Activated CD4-positive, alpha-beta T cell treated with anti-CD3 and anti-CD28 coated beads, Interleukin-2, amount 50 U/mL, for 24 hours (primary cell): ENCODE measurements at regions not wholly inside any gene's neighbourhood (a gene's known extent, or its start where the extent isn't known, plus 50 kb on each side); places are given as distances from the start of the nearest gene placed in this dataset.
"Not testable (repeated sequence)": the region's sequence is repeated elsewhere in the genome, so short reads cannot be mapped to it uniquely, and the experiment has no call there.

Experiments used
- DNase-seq, 2 donors: peaks; one replicate each; pipeline ENCODE4 v3.0.0-alpha.2; 2020; ENCODE audit warnings: low read depth in 1 of 2, low spot score in 1 of 2

DNA sequence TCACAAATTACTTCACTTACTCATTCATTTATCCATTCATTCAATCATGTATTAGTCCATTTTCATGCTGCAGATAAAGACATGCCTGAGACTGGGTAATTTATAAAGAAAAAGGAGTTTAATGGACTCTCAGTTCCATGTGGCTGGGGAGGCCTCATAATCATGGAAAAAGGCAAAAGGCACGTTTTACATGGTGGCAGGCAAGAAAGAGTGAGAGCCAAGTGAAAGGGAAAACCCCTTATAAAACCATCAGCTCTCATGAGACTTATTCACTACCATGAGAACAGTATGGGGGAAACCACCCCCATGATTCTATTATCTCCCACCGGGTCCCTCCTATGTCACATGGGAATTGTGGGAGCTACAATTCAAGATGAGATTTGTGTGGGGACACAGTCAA, 452.0 kb downstream of the MIAT start:
- not testable (repeated sequence) for DNase-seq

- DNase-seq, result no peak
Measured at GRCh38 chr22:27110665-27111451, 453.5 kb downstream of the MIAT start.

GRCh38 chr22:27111796-27112672, 454.6 kb downstream of the MIAT start:
- no peak for DNase-seq

DNA sequence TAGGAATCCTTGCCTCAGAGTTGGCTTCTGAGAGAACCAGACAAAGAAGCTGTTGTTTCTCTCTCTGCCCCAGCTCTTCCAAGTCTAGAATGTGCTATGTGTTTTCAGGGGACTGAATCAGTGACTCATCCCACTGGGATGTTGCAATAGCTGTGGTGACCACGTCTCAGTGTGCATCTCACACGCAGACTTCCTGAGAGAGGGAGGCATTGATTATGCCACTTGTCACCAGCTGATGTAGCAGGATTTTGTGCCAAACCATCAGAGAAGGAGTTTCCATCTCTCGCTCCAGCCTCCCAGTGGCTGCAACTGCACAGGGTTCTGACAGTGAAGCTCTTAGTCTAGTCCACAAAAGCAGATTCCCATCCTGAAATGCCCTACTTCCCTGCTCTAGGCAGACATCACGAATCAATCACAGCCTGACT, 455.8 kb downstream of the MIAT start:
- DNase-seq, result no peak

DNA sequence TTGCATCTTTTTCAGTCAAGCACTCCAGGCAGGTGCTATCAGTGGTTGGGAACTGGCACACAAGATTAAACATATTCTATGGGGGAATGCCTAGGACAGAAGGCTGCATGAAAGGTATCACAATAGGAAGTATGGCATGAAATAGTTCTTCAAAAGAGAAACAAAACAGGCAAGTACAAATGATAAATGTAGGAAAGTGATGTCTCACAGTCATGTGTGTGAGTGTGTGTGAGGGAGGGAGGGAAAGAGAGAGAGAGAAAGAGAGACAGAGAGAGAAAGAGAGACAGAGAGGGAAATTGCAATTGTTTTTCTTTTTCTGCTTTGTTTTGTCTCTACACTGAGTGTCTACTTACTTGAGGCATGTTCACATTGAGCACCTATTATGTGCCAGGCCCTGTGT, 456.3 kb downstream of the MIAT start:
- DNase-seq, result no peak

- DNase-seq, result no peak
Measured at GRCh38 chr22:27114186-27114585, 456.8 kb downstream of the MIAT start.

DNA sequence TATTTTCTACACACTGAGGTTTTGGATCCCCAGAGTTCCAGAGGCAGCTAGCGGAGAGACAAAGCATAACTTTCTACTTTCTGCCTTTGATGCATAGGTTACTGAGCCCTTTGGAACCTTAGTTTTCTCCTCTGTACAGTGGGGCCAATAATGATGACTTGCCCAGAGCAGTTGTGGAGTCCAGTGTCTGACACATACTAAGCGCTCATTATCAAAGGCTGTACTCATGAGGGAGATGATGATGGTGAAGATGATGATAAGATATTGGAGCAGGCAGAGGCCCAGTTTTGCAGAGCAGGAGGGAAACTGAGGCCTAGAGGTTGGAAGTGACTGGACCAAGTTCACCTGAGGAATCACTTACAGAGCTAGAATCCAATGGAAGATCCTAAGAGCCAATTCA, 458.0 kb downstream of the MIAT start:
- no peak for DNase-seq

DNA sequence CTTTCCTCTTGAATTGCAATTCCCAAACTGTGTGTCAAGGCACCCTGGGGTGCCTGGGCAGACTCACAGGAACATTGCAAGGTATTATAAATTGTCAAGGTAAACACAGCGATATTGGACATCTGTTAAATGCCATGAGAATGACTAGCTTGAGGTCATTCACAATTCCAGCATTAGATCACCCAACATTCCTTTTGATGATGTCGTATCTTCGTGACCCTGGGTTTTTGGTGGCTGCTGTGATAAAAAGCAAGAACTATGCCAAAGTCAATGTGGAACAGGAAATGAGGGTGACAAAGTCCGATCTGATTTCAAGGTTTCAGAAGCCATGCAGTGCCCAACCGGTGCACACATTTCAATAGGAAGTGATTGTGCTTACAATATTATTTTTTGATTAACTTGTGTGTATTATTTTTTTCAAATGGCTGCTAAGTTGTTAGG, 458.4 kb downstream of the MIAT start:
- no peak for DNase-seq

DNA sequence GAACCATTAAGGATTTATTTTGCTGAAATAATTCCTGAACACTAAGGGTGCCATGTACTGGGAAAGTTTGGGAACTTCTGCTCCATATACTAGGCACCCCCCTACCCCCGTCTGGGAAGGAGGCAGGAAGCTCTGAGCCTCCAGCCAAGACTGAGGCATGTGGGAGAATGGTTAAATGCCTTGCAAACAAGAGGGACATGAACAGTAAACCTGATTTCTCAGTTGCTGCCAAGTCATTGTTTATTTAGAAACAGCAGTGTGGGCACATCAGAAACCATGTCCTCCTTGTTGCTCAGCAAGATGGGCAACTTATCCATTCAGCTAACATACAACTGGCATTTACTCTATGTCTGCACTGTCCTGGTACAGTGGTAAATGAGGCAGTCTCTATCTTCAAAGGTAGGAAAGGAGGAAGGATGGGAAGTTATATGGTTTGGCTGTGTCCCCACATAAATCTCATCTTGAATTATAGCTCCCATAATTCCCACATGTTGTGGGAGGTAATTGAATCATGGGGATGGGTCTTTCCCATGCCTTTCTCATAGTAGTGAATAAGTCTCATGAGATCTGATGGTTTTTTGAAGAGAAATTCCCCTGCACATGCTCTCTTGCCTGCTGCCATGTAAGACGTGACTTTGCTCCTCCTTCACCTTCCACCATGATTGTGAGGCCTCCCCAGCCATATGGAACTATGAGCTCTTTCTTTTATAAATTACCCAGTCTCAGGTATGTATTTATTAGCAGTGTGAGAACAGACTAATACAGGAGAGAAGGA, 459.1 kb downstream of the MIAT start:
- DNase-seq, result no peak

DNA sequence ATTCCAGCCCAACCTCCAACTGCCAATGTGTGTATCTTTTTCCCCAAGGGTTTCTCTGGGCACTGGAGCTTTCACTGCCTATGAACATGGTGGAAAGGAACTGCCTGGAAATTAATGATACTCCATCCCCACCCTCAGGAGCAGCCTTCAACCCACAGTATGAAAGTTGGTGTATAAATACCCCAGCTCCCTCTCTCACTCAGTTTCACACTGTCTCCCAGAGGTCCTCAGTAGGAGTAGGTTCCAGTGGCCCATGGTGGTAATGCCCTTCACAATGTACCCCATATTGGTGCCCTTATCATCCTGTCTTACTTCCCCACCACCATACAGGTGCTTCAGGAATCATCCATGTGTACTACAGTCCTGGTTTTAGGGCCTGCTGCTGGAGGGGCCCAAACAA, 462.6 kb downstream of the MIAT start:
- no peak for DNase-seq

DNA sequence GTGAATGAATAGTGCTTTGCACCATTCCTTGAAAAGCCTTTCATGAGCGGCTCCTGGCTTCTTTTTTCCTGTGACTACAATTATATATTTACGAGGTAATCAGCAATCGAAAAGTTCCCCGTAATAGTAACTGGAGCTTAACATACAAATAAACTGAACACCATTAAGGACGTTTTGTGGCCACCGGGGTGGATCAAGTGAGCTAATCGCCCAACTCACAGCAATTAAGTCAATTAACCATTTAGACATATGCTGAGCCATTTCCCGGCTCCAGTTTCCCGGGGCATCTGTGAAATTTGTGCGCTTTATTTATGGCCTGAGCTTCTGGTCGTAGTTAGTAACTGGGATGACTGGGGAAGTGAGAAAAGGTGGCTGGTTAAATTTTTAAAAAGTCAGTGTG, 465.2 kb downstream of the MIAT start:
- no peak for DNase-seq

- no peak for DNase-seq
Measured at GRCh38 chr22:27123880-27124279, 466.5 kb downstream of the MIAT start.

DNA sequence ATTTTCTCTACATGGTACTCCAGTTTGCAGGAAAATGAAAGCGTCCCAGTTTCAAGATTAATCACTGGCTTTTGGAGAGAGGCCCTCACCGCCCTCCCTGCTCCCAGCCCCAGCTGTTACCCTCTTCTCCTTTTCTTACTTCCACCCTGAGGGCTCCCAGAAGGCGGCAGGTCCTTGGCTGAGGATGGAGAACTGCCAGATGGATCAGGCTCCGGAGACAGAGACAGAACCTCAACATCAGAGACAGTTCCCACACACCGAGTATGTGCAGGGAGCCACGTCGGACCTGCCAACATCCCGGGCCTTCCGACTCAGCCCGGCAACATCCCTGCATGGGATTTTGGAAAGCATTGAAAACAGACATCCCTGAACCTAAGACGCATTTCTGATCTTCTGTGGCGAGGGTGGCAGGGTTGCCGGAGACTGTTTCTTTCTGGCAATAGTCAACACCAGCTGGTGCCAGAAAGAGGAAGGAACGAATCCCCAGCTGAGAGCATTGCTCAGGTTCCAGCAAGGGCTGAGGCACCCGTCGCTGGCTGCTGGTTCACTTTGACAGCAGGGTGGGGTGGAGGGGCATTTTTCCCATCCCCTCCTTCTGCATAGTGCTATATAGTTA, 467.1 kb downstream of the MIAT start:
- DNase-seq, result no peak

GRCh38 chr22:27125539-27125938, 468.2 kb downstream of the MIAT start:
- no peak for DNase-seq

- DNase-seq, result no peak
Measured at GRCh38 chr22:27127911-27128310, 470.5 kb downstream of the MIAT start.

DNA sequence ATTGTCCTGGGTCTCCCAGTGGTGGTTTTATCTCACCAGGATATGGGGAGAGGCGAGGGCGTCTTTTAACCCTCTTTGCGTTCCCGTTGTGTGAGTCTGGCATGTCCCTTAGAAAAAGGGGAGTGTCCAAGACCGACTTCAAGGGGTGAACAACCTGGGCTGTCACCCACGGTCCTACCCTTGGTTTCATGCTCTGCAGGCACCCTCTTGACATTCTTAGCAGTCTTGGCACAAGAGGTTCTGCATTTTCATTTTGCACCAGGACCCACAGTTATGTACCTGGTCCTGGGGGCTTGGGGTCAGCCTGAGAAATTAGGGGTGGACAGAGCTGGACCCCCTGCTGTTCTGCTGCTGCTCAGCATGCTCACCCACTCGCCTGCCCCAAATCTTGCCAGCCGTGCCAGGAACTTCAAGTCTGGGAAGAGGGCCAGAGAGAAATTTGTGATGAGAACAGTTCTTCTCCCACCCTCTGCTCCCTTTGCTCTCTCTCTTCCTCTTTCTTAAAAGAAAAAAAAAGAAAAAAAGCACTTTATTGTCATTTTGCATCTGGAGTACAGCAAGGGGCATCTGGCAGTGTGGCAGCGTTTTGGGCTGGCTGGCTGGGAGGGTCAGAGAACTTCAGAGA, 471.2 kb downstream of the MIAT start:
- no peak for DNase-seq

DNA sequence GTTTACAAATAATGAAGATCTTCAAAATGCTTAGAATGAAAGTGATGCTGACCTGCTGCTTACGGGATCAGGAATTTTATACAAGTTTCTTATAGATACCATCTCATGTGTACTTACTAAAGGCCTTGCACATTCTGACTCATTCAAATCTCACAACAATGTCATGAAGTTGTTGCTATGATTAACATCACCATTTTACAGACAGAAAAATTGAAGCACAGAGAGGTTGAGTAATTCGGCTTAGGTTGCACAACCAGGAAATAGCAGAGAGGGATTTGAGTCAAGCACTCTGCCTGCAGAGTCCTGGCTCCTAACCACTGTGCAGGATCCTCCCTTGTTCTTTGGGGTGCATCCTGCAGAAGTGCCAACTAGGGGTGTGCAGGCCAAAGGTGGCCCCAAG, 471.9 kb downstream of the MIAT start:
- DNase-seq, result no peak

DNA sequence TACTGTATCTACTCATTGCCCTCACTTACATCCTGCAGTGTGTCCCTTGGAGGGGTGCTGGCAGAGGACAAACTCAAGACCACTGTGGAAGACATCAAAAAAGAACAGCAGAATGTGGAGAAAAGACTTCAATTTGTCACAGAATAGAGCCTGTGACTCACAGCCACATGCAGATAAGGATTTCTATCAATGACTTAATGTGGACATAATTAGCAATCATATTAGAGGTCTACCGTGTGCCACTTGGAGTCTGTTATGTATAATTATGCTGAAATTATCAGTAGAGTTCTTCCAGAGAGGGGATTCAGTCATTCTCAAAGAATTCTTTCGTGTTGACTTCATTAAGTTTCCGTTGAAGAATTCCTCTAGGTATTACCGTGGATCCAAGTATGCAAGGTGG, 473.5 kb downstream of the MIAT start:
- no peak for DNase-seq

DNA sequence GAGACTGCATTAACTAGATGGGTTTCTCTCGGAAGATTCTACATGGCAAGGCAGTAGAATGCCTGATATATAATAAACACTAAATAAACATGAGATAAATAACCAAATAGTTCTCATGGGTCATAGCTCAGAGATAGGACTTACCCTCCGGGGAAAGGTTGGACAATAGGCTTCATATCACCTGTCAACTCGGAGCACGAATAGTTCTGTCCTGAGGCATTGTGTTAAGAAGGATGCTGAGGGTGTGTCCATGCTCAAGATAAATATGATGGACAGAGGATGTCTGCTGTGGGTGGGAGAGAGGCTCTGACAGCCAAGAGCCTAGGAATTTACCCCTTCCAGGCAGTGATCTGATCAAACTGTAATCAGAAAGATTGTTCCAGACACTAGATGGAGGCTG, 474.0 kb downstream of the MIAT start:
- DNase-seq, result no peak

- DNase-seq, result no peak
Measured at GRCh38 chr22:27132400-27132799, 475.0 kb downstream of the MIAT start.

DNA sequence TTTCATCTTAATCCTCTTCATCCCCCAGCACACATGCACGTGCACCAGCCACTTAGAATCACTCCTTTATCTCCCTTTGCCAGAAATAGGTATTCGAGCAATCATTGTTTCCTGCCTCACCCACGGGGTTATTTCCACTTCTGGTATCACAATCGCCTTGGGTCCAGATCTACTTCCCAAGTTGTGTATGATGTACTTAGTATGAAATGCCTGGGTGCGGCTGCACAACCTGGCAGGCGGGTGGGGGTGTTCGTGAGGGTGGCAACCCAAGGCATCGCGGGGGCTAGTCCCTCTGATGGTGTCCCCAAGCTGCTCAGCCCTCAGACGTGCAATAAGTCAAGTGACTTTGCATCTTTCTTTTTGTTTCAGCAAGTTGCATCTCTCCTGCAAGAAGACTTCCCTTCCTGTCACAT, 475.6 kb downstream of the MIAT start:
- no peak for DNase-seq
